GM12875 (cell line): ENCODE measurements at regions not wholly inside any gene's neighbourhood (a gene's known extent, or its start where the extent isn't known, plus 50 kb on each side); places are given as distances from the start of the nearest gene placed in this dataset.

Experiments used
- H3K4me3 ChIP-seq: one replicate; pipeline ENCODE4 v1.5.1; 2011; ENCODE audit warnings: low read depth, low read length, control low read depth
- TF ChIP-seq, protein P1 (sequence below): IDR thresholded peaks from 2 replicates; pipeline ENCODE4 v1.5.1; 2011; ENCODE audit warnings: low read depth, mild to moderate bottlenecking, control low read depth, inconsistent platforms, low read length, moderate library complexity, borderline replicate concordance; ENCODE audit not compliant: insufficient read depth

DNA sequence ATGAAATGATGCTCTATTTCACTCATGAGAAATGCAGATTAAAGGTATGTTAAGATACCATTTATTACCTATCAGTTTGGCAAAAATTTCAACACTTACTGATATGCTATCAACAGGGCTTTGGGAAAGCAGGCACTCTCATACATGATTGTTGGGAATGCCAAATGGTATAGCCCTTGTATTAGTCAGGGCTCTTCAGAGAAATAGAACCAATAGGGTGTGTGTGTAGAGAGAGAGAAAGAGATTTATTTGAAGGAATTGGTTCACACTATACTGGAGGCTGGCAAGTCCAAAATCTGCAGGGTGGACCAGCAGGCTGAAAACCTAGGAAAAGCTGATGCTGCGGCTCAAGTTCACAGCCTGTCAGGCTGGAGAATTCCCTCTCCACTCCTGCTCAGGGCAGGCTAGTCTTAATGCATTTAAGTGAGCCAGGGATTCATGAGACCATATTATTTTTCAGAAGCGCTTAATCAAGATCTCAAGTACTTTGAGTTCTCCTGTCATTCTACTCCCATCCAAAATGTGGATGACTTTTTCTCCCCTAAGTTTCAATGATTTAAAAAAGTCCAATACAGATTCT is 72.4 kb downstream of the NHLRC3 start:
- TF ChIP-seq, protein P1, sequence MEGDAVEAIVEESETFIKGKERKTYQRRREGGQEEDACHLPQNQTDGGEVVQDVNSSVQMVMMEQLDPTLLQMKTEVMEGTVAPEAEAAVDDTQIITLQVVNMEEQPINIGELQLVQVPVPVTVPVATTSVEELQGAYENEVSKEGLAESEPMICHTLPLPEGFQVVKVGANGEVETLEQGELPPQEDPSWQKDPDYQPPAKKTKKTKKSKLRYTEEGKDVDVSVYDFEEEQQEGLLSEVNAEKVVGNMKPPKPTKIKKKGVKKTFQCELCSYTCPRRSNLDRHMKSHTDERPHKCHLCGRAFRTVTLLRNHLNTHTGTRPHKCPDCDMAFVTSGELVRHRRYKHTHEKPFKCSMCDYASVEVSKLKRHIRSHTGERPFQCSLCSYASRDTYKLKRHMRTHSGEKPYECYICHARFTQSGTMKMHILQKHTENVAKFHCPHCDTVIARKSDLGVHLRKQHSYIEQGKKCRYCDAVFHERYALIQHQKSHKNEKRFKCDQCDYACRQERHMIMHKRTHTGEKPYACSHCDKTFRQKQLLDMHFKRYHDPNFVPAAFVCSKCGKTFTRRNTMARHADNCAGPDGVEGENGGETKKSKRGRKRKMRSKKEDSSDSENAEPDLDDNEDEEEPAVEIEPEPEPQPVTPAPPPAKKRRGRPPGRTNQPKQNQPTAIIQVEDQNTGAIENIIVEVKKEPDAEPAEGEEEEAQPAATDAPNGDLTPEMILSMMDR = no peak

DNA sequence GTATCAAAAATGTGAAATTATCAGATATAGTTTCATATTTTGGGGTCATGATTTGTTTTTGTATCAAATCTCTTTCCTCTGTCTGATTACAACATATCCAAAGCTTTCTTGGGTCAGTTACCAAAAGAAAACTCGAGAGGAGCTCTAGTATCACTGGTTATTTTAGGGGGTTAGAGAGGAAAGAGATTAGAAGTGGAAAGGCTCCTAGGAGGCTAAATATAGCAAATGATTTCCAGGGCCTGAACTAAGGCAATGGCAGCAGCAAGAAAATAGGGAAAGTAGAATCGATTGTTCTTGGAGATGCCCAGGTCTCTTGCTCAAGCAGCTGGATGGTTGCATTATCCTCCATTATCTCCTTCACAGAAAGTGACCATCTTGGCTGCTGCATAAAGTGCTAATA is 72.9 kb downstream of the NHLRC3 start:
- TF ChIP-seq, protein P1 = no peak
- no peak overlapping the region for H3K4me3 ChIP-seq

More for the DNA sequence above, 72.4 kb downstream of the NHLRC3 start:
- H3K4me3 ChIP-seq = no peak overlapping the region

DNA sequence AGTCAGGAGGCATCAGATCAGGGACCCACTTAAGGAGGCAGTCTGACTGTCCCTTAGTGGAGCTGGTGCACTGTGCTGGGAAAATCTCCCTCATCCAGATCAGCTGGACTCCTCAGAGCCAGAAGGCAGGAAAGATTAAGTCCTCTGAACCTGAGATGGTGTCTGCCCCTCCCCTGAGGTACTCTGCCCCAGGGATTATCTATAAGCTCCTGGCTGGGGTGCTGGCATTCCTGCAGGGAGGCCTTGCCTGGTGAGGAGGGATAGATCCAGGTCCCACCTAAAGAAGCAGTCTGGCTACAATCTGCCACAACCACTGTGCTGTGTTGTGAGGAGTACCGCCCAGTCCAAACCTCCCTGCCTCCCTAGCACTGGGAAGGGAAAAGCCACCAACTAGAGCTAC is 81.2 kb downstream of the NHLRC3 start:
- no peak overlapping the region for H3K4me3 ChIP-seq
- TF ChIP-seq, protein P1 = no peak

DNA sequence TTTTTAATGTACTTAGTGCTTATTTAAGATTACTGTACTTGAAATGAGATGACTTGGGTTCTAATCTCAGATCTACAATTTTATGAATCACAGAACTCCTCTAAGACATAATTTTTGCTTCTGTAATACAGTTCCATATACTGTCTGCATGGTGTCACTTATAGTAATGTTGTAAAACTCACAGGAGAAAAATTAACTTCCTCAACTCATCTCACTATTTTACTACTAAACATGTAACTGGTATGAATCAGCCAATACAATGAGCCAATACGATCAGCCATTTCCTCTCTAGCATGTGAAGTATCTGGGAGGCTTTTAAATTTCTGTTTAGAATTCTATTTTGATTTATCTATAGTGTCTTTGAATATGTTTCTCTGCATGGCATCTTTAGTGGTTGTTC is 85.3 kb downstream of the NHLRC3 start:
- no peak overlapping the region for H3K4me3 ChIP-seq
- TF ChIP-seq, protein P1 = no peak

DNA sequence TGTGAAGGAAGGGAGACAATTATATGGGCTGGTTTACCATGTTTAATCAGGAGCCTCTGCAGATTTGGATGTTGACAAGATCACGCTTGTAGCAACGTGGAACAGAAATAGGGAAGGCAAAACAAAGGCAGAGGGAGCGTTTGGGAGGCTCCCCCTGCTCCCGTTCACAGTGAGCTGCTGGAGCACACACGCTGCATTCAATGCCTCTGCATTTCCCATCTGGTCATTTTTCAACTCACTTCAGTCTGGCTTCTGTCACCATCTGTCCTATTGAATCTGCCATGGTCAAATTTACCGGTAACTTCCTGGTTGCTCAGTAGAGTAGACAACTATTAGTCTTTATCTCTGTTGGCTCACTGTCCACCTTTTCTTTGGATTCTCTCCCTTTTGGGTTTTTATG is 91.0 kb downstream of the NHLRC3 start:
- TF ChIP-seq, protein P1 = no peak
- H3K4me3 ChIP-seq = no peak overlapping the region

DNA sequence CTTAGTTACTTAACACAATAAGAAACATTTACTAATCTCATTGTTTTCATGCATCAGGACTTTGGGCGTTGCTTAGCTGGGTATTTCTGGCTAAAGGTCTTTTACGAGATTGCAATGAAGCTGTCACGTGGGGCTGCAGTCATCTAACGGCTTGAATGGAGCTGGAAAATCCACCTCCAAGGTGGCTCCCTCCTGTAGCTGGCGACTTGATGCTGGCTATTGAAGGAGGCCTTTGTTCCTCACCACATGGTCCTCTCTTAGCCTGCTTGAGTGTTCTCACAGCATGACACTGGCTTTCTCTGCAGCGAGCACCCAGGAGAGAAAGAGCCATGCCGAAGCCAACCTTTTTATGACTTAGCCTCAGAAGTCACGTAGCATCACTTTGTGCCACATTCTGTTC is 92.0 kb downstream of the NHLRC3 start:
- TF ChIP-seq, protein P1 = no peak
- no peak overlapping the region for H3K4me3 ChIP-seq

DNA sequence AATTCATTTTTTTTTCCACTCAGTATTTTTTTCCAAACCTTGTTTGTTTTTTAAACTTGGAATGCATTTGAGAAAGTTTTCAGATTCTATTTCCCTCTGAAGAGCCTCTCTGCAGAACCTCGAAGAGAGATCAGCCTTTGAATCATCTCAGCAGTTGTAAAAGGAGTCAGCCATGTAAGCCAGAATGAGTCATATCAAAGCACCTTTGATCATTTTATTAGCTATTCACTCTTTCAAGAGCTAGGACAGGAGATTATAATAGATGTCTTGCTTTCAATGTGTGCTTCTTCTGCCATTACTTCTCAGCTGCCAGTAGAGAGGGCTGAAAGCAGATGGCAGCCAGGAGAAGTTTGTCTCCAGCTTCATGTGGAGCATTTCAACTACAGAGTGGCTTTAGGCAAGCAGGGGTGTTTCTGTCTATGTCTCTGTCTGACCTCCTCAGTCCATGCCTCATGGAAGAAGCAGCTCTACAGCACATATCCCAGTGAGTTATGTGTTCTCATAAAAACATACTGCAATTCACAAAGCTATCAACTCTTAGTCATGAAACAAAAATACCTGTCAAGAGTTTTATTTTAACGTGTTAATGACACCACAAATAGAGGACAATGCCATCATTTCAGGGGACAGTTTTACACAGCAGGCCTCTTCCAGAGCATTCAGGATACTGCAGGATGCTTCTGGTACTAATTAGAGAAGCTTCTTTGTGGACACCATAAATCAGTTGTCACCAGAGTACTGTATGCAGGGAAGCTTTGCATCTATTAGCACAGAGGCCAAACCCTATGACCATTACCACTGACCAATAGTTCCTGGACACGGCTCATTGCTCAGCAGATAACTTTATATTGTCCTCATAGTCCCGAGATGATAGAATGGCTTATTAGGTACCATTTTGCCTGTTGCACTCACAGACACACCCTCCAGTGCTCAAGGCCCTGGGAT is 94.3 kb downstream of the NHLRC3 start:
- no peak overlapping the region for H3K4me3 ChIP-seq
- TF ChIP-seq, protein P1 = no peak
